Ecto neural progenitor cell (in vitro differentiated cells): ENCODE measurements at regions not wholly inside any gene's neighbourhood (a gene's known extent, or its start where the extent isn't known, plus 50 kb on each side); places are given as distances from the start of the nearest gene placed in this dataset.
"Not testable (repeated sequence)": the region's sequence is repeated elsewhere in the genome, so short reads cannot be mapped to it uniquely, and the experiment has no call there.

Experiments
- DNase-seq: peaks from one replicate; pipeline ENCODE4 v3.0.0-alpha.2; 2018; ENCODE audit warnings: low spot score

GRCh38 chr7:51450541-51450940 lies 133.9 kb upstream of the COBL start:
- no peak for DNase-seq

GRCh38 chr7:51446785-51447184 lies 130.2 kb upstream of the COBL start:
- DNase-seq = no peak

GRCh38 chr7:51446356-51446755 lies 129.7 kb upstream of the COBL start:
- DNase-seq = no peak

GRCh38 chr7:51444936-51445335 lies 128.3 kb upstream of the COBL start:
- no peak for DNase-seq

GRCh38 chr7:51430480-51431086 lies 114.0 kb upstream of the COBL start:
- DNase-seq = peak; percentile 69

GRCh38 chr7:51428217-51428887 lies 111.7 kb upstream of the COBL start:
- DNase-seq = no peak

- no peak for DNase-seq
These were observed 109.6 kb upstream of the COBL start for GRCh38 chr7:51426163-51426562.

- not testable (repeated sequence) for DNase-seq
These were observed 93.3 kb upstream of the COBL start for GRCh38 chr7:51409934-51410333.

GRCh38 chr7:51397608-51398007 lies 81.0 kb upstream of the COBL start:
- not testable (repeated sequence) for DNase-seq

- DNase-seq = not testable (repeated sequence)
These were observed 76.4 kb upstream of the COBL start for GRCh38 chr7:51393003-51393402.

GRCh38 chr7:51389952-51390351 lies 73.3 kb upstream of the COBL start:
- DNase-seq = not testable (repeated sequence)

- not testable (repeated sequence) for DNase-seq
These were observed 72.7 kb upstream of the COBL start for GRCh38 chr7:51389216-51389812.

GRCh38 chr7:51388241-51388640 lies 71.6 kb upstream of the COBL start:
- DNase-seq = not testable (repeated sequence)

GRCh38 chr7:51386806-51387568 lies 70.4 kb upstream of the COBL start:
- not testable (repeated sequence) for DNase-seq

- not testable (repeated sequence) for DNase-seq
These were observed 69.6 kb upstream of the COBL start for GRCh38 chr7:51386184-51386583.

- not testable (repeated sequence) for DNase-seq
These were observed 65.6 kb upstream of the COBL start for GRCh38 chr7:51382243-51382642.

GRCh38 chr7:51376420-51377092 lies 59.9 kb upstream of the COBL start:
- DNase-seq = no peak

- DNase-seq = no peak
These were observed 58.3 kb upstream of the COBL start for GRCh38 chr7:51374936-51375335.

- DNase-seq = not testable (repeated sequence)
These were observed 57.0 kb upstream of the COBL start for GRCh38 chr7:51373607-51374006.

GRCh38 chr7:51369746-51370145 lies 53.1 kb upstream of the COBL start:
- DNase-seq = no peak

- DNase-seq = not testable (repeated sequence)
These were observed 52.6 kb upstream of the COBL start for GRCh38 chr7:51369228-51369627.

- DNase-seq = no peak
These were observed 51.7 kb upstream of the COBL start for GRCh38 chr7:51368334-51368733.
